Osteoblast (primary cell): ENCODE measurements at regions not wholly inside any gene's neighbourhood (a gene's known extent, or its start where the extent isn't known, plus 50 kb on each side); places are given as distances from the start of the nearest gene placed in this dataset.

Source experiments
- DNase-seq: peaks from one replicate; pipeline ENCODE4 v3.0.0; 2011; ENCODE audit warnings: low spot score, mixed read lengths; ENCODE audit not compliant: insufficient read length; ENCODE audit errors: missing footprints
- H2AFZ ChIP-seq: 2 replicates; pipeline ENCODE4 v1.6.0; 2011; ENCODE audit warnings: mild to moderate bottlenecking, low read length
- H3K27ac ChIP-seq: 2 replicates; pipeline ENCODE4 v1.5.1; 2011; ENCODE audit warnings: mild to moderate bottlenecking, low read depth, low read length, moderate library complexity
- H3K27me3 ChIP-seq: 2 replicates; pipeline ENCODE4 v1.6.0; 2012; ENCODE audit warnings: mild to moderate bottlenecking, control low read depth, inconsistent platforms, low read length, moderate library complexity; ENCODE audit not compliant: insufficient read depth
- H3K36me3 ChIP-seq: 2 replicates; pipeline ENCODE4 v1.5.1; 2011; ENCODE audit warnings: mild to moderate bottlenecking, low read length, control low read depth, moderate library complexity; ENCODE audit not compliant: insufficient read depth
- H3K4me1 ChIP-seq: 2 replicates; pipeline ENCODE4 v1.5.1; 2011; ENCODE audit warnings: mild to moderate bottlenecking, low read length, control low read depth, moderate library complexity; ENCODE audit not compliant: insufficient read depth
- H3K4me2 ChIP-seq: 2 replicates; pipeline ENCODE4 v1.6.0; 2011; ENCODE audit warnings: mild to moderate bottlenecking, low read length; ENCODE audit not compliant: insufficient read depth
- H3K4me3 ChIP-seq: fragments of 200-600 bp; sonication (generic); 3 replicates; pipeline ENCODE4 v1.5.1; 2012; ENCODE audit warnings: mild to moderate bottlenecking, low read length, inconsistent platforms; ENCODE audit not compliant: insufficient read depth
- H3K79me2 ChIP-seq: 2 replicates; pipeline ENCODE4 v1.6.0; 2012; ENCODE audit warnings: mild to moderate bottlenecking, low read length, control low read depth, inconsistent platforms; ENCODE audit not compliant: insufficient read depth
- H3K9me3 ChIP-seq: 2 replicates; pipeline ENCODE4 v1.5.1; 2011; ENCODE audit warnings: low read depth, low read length, control low read depth
- H4K20me1 ChIP-seq: 2 replicates; pipeline ENCODE4 v1.6.0; 2012; ENCODE audit warnings: mild to moderate bottlenecking, low read length, control low read depth; ENCODE audit not compliant: insufficient read depth
- TF ChIP-seq, protein P1 (sequence below): IDR thresholded peaks from 2 replicates; pipeline ENCODE4 v1.5.1; 2011; ENCODE audit warnings: mild to moderate bottlenecking, low read depth, low read length, moderate library complexity; ENCODE audit errors: extremely low read depth

DNA sequence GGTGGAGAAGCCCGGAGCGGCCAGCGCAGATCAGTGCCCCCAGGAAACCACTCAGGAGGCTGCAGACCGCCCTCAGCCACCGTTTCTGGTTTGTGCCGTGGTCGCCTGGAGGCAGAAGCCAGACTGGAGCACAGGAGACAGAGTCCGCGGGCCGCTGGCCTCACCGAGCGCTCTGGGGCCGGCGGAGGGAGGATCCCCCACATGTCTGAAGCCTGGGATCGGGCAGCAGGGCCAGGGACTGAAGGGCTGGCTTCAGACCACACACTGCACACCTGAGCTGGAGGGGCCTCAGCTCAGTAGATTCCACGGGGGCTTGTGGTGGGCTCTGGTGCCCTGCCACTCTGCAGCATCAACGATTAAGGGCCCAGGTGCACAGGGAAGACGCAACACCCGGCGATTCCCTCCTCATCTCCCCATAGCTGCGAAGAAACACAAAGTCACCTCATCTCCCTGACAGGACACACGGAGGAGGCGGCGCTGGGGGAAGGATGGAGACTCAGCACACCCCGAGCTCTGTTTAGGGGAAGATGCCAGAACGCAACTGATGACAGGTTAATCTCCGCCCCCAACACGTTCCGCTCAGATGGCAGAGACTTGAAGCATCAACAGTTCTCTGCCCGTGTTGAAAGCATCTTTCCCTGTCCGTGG lies 408.1 kb downstream of the GALR1 start:
- Histone ChIP-seq H2AFZ (no peak overlapping the region), H3K79me2 (no peaks in the 10 kb centered on the region), H3K4me2 (no peak overlapping the region), H3K27me3 (no peaks in the 10 kb centered on the region), H3K4me1 (no peaks in the 10 kb centered on the region), H4K20me1 (no peaks in the 10 kb centered on the region), H3K36me3 (no peaks in the 10 kb centered on the region), H3K9me3 (peaks cover 3% of the 10 kb centered on the region), H3K4me3 (no peak overlapping the region), H3K27ac (no peak overlapping the region)
- DNase-seq: no peak
- TF ChIP-seq, protein P1, sequence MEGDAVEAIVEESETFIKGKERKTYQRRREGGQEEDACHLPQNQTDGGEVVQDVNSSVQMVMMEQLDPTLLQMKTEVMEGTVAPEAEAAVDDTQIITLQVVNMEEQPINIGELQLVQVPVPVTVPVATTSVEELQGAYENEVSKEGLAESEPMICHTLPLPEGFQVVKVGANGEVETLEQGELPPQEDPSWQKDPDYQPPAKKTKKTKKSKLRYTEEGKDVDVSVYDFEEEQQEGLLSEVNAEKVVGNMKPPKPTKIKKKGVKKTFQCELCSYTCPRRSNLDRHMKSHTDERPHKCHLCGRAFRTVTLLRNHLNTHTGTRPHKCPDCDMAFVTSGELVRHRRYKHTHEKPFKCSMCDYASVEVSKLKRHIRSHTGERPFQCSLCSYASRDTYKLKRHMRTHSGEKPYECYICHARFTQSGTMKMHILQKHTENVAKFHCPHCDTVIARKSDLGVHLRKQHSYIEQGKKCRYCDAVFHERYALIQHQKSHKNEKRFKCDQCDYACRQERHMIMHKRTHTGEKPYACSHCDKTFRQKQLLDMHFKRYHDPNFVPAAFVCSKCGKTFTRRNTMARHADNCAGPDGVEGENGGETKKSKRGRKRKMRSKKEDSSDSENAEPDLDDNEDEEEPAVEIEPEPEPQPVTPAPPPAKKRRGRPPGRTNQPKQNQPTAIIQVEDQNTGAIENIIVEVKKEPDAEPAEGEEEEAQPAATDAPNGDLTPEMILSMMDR: no peak

DNA sequence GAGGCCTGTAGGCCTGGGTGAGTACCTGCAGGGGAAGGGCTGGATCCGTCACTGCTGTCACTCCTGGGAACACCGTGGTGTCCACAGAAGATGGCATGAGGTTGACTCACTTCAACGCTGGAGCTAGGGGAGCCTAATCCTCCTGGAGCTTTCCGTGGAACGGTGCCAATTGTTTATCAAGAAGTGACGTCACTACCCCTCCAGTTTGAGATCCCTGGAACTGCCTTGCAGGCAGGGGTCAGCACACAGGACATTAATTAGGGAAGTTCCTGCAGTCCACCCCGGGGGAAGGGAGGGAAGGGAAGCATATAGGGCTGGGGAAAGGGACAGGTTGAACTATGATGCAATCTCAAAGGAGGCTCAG lies 408.6 kb downstream of the GALR1 start:
- no peak overlapping the region for H3K4me2 ChIP-seq
- no peaks in the 10 kb centered on the region for H3K36me3 ChIP-seq
- no peaks in the 10 kb centered on the region for H3K79me2 ChIP-seq
- no peak overlapping the region for H3K4me3 ChIP-seq
- TF ChIP-seq, protein P1: no peak
- no peak overlapping the region for H2AFZ ChIP-seq
- peaks cover 3% of the 10 kb centered on the region for H3K9me3 ChIP-seq
- H3K4me1 ChIP-seq: no peaks in the 10 kb centered on the region
- no peak overlapping the region for H3K27ac ChIP-seq
- no peak for DNase-seq
- no peaks in the 10 kb centered on the region for H4K20me1 ChIP-seq
- H3K27me3 ChIP-seq: no peaks in the 10 kb centered on the region

DNA sequence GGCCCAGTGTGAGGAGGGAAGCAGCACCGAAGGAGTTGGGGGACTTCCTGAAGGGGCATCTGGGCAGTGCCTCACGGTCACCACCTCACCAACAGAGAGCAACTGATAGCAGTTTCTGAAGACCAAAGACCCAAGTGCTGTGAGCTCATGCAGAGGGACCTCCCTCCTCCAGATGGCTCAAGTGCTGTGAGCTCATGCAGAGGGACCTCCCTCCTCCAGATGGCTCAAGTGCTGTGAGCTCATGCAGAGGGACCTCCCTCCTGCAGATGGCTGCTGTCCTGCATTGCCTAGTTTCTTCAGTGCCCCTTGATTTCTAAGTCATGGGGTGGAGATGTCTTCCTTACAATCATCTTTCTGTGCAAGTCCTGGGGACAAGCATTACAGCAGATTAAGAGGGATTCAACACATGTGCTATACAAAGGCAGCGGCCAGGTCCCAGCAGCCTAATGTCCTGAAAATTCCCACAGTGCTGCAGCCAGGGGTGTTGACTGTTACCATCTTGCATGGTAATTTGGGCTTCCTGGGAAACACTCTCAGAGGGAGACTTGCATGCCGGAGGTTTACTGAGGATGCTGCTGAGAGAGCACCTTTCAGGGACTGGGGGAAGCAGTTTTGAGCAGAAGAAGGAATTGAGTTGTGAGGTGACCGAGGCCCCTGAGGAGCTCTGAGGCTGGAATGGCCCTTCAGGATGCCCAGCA lies 409.3 kb downstream of the GALR1 start:
- no peaks in the 10 kb centered on the region for H3K36me3 ChIP-seq
- H3K27ac ChIP-seq: no peak overlapping the region
- H3K4me2 ChIP-seq: no peak overlapping the region
- H3K79me2 ChIP-seq: no peaks in the 10 kb centered on the region
- no peaks in the 10 kb centered on the region for H3K27me3 ChIP-seq
- H3K4me3 ChIP-seq: no peak overlapping the region
- no peaks in the 10 kb centered on the region for H3K4me1 ChIP-seq
- H3K9me3 ChIP-seq: peaks cover 3% of the 10 kb centered on the region
- TF ChIP-seq, protein P1: no peak
- no peaks in the 10 kb centered on the region for H4K20me1 ChIP-seq
- no peak for DNase-seq
- H2AFZ ChIP-seq: no peak overlapping the region

DNA sequence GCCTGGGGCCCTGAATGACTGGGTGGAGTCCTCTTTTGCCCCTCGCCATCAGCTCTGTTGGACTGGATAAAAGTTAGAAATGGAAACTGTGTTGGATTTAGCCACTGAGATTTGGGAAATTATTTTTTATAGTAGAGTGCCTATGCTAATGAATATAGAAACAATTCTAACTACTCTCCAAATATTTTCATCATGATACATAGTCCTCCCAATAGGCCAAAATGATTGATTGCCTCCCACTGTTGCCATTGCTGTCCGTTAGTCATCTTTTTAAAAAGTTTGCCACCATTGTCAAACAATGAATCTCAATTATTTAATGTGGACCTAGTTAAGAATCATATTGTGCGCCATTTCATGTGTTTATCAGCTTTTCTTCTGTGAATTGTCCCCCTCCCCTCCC lies 417.0 kb downstream of the GALR1 start:
- Histone ChIP-seq H3K4me3 (no peak overlapping the region), H3K36me3 (no peaks in the 10 kb centered on the region), H2AFZ (no peak overlapping the region), H3K4me1 (no peaks in the 10 kb centered on the region), H3K9me3 (peaks cover 3% of the 10 kb centered on the region), H3K4me2 (no peak overlapping the region), H3K79me2 (no peaks in the 10 kb centered on the region), H4K20me1 (no peaks in the 10 kb centered on the region), H3K27me3 (no peaks in the 10 kb centered on the region), H3K27ac (no peak overlapping the region)
- TF ChIP-seq, protein P1: no peak
- no peak for DNase-seq
